HFF-Myc (cell line): ENCODE measurements at regions not wholly inside any gene's neighbourhood (a gene's known extent, or its start where the extent isn't known, plus 50 kb on each side); places are given as distances from the start of the nearest gene placed in this dataset.

Experiments
- DNase-seq: peaks from one replicate; pipeline ENCODE4 v3.0.0-alpha.2; 2011; ENCODE audit warnings: low read depth; ENCODE audit errors: extremely low read depth
- H3K4me3 ChIP-seq: replicated peaks from 2 replicates; pipeline ENCODE4 v1.5.1; 2011; ENCODE audit warnings: low read depth, mild to moderate bottlenecking, control low read depth, low read length
- CTCF ChIP-seq: IDR thresholded peaks from 2 replicates; pipeline ENCODE4 v1.5.1; 2012; ENCODE audit warnings: mild to moderate bottlenecking, low read depth, low read length, control low read depth; ENCODE audit errors: missing control alignments

- no peak for DNase-seq
- no peak for TF ChIP-seq CTCF
- no peak overlapping the region for H3K4me3 ChIP-seq
Measured at GRCh38 chr1:83559129-83559840, 439.6 kb downstream of the TTLL7 start.

- H3K4me3 ChIP-seq: no peak overlapping the region
- no peak for TF ChIP-seq CTCF
- no peak for DNase-seq
Measured at GRCh38 chr1:83555871-83556270, 443.1 kb downstream of the TTLL7 start.

- H3K4me3 ChIP-seq: no peak overlapping the region
- peak; percentile 13 for TF ChIP-seq CTCF
- no peak for DNase-seq
Measured at GRCh38 chr1:83554174-83554573, 444.8 kb downstream of the TTLL7 start.

- TF ChIP-seq CTCF: no peak
Measured at GRCh38 chr1:83552820-83553219, 446.1 kb downstream of the TTLL7 start.

GRCh38 chr1:83548311-83548710 is 450.6 kb downstream of the TTLL7 start:
- TF ChIP-seq CTCF: no peak
- no peak overlapping the region for H3K4me3 ChIP-seq
- no peak for DNase-seq

More at GRCh38 chr1:83552820-83553219, 446.1 kb downstream of the TTLL7 start:
- DNase-seq: no peak
- H3K4me3 ChIP-seq: no peak overlapping the region

- no peak for DNase-seq
- no peak for TF ChIP-seq CTCF
- no peak overlapping the region for H3K4me3 ChIP-seq
Measured at GRCh38 chr1:83547901-83548300, 451.0 kb downstream of the TTLL7 start.

GRCh38 chr1:83546874-83547273 is 452.1 kb downstream of the TTLL7 start:
- no peak for TF ChIP-seq CTCF
- H3K4me3 ChIP-seq: no peak overlapping the region
- DNase-seq: no peak
